ENCODE measurements at regions not wholly inside any gene's neighbourhood (a gene's known extent, or its start where the extent isn't known, plus 50 kb on each side); places are given as distances from the start of the nearest gene placed in this dataset.
"Not testable (repeated sequence)": the region's sequence is repeated elsewhere in the genome, so short reads cannot be mapped to it uniquely, and the experiment has no call there.

DNA sequence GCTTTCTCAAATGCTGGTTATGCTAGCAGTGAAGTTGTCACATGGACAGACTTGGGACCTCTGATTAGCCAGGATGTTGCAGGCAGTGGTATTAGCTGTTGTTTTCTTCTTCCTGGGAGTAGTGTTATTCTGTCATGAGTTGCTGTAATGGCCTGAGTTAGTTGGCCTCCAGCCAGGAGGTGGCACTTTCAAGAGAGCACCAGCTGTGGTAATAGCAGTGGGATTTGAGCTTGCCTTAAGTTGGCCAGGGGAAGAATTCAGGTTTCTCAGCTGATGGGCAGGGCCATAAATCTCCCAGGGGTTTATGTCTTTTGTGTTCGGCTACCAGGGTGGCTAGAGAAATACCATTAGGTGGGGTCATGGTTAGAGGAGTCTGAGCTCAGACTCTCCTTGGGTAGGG, 132.6 kb downstream of the GLUD2 start:
- no peak for TF ChIP-seq CTCF (conservative IDR thresholded peaks at IDR 0.05)
- H3K27ac ChIP-seq: no peak overlapping the region

DNA sequence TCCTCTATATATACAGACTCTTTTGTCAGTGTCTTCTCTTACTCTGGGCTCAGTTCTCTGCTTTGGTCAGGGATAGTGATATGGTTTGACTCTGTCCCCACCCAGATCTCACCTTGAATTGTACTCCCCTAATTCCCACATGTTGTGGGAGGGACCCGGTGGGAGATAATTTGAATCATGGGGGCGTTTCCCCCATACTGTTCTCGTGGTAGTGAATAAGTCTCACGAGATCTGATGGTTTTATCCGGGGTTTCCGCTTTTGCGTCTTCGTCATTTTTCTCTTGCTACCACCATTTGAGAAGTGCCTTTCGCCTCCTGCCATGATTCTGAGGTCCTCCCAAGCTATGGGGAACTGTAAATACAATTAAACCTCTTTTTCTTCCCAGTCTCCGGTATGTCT, 144.4 kb downstream of the GLUD2 start:
- TF ChIP-seq CTCF (conservative IDR thresholded peaks at IDR 0.05): no peak
- no peak overlapping the region for H3K27ac ChIP-seq

DNA sequence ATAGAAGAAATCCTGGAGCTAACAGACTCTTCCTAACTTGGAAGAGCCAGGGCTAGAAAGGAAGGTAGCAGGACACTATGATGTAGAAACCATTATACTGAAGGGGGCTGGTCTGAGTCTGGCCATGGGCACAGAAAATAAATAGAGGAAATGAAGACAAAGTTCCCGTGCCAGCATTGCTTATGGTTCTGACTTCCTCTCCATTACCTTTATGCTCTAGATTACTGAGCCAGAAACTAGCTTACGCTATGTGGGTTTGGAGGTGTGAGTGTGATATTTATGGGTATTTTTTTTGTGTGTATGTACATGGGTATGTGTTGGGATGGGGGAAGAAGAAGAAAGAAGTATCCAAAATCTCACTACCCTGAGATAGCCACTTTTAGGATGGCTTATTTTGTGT, 148.3 kb downstream of the GLUD2 start:
- H3K27ac ChIP-seq: no peak overlapping the region
- no peak for TF ChIP-seq CTCF (conservative IDR thresholded peaks at IDR 0.05)

DNA sequence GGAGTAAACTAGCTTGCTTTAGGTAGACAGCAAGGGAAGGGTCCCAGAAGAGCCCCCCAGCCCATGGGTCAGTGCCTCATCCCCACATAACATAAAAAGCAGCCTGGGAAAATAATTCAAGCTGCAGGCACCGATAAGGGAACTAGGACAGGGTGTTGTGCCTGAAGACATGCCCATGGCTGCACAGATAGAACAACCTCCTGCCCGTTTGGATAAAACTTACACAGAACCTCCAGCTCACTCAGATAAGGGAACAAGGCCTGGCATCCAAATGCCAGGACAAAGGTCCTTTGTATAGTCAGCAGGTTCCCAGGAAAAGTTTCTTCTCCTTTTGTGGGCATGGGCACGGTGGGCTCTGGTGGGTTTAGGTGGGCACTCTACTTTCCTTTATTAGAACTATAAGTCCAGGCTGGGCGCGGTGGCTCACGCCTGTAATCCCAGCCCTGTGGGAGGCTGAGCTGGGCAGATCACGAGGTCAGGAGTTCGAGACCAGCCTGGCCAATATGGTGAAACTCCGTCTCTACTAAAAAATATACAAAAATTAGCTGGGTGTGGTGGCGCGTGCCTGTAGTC, 149.5 kb downstream of the GLUD2 start:
- H3K27ac ChIP-seq: not testable (repeated sequence)

GRCh38 chrX:121208563-121208962, 161.2 kb downstream of the GLUD2 start:
- H3K27ac ChIP-seq: no peak overlapping the region
- no peak for TF ChIP-seq CTCF (conservative IDR thresholded peaks at IDR 0.05)

DNA sequence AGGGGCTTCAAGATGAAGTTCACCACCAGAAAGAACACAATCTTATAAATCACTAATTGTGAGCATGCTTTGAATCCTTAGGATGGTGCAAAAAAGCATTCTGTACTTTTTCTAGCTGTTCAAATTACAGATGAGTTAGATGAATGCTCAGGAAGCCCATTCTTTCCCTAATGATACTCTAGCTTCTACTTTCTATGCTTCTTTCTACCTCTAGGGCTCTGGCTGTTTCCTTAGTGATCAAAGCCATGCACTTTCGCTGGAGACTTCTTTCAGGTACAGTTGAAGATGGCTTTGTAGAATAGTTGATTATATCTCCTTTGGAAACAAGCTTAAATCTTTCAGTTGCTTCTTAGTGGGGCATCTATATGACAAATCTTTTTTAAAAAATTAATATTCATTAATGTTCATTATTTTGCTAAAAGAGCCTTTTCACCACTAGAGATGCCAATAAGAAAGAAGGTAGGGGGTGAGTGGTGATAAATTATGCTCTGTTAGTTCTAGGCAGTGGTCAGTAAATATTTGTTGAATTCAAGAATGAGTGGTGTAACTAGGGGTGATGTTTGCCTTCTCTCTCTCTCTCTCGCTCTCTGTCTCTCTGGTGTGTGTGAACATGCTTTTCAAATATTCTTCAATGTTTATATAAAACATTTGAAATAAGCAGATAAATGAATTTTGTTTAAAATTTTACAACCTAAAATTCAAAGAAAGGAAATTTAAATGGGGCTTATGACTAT, 169.4 kb downstream of the GLUD2 start:
- TF ChIP-seq CTCF (conservative IDR thresholded peaks at IDR 0.05): no peak
- H3K27ac ChIP-seq: no peak overlapping the region

DNA sequence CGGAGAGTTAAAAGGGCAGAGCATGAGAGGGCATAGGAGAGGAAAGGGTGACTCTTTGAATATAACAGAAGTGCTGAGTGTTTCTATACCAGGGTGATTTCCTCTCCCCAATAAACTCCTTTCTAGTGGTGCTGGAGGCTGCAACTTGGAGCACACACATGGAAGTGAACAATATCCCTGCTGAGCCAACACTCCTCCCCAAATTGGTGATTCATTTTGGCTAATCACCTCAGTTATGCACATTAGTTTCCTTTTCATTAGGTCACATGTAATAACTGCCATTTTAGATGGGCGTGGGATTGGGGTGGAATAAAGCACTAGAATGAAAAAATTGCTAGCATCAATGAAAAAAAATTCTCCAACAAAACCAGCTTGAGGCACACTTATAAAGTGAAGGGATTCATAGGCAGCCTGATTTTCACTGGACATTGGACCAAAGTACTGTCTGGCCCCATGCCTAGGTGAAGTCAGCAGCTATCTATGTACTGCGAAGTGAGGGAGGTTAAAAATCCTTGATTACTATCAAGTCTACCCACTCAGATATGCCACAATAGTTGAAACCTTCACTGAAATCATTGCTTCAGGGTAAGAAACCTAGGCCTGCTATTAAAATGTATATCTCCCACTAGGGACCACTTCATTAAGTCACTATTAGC, 174.0 kb downstream of the GLUD2 start:
- no peak overlapping the region for H3K27ac ChIP-seq
- TF ChIP-seq CTCF (conservative IDR thresholded peaks at IDR 0.05): no peak

DNA sequence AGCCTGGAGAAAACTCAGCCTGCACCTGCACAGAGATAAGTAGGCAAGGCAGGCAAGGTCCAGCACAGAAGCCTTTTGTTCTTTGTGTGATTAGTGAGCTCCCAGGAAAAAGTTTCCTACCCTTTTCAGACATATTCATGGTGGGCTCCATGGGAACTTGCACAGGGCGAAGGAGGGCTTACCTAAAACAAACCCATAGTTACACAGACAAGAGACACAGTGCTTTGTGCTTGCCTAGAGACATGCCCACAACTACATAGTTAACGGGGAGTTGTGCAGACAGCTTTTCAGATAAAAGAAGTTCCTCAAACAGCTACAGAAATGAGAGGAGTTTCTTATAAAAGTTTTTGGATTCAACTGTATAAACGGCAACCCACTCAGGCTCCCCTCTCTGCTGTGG, 180.5 kb downstream of the GLUD2 start:
- no peak overlapping the region for H3K27ac ChIP-seq
- no peak for TF ChIP-seq CTCF (conservative IDR thresholded peaks at IDR 0.05)
